ENCODE measurements at regions not wholly inside any gene's neighbourhood (a gene's known extent, or its start where the extent isn't known, plus 50 kb on each side); places are given as distances from the start of the nearest gene placed in this dataset.

GRCh38 chr10:52967806-52968795 is 195.5 kb upstream of the MBL2 start:
- no peak for DNase-seq (ENCODE audit: low spot score)
- no peak overlapping the region for H3K27ac Mint-ChIP-seq
- intact Hi-C loops (cut with micrococcal nuclease): no loop called here
- no peaks in the 10 kb centered on the region for H3K9me3 Mint-ChIP-seq
- no peaks in the 10 kb centered on the region for H3K36me3 Mint-ChIP-seq (ENCODE audit: low read depth)
- no peaks in the 10 kb centered on the region for H3K27me3 Mint-ChIP-seq (ENCODE audit: insufficient read depth)
- no peaks in the 10 kb centered on the region for H3K4me1 Mint-ChIP-seq (ENCODE audit: low read depth)
- H3K4me3 Mint-ChIP-seq: no peak overlapping the region

- no peaks in the 10 kb centered on the region for H3K27me3 Mint-ChIP-seq (ENCODE audit: insufficient read depth)
- no peaks in the 10 kb centered on the region for H3K36me3 Mint-ChIP-seq (ENCODE audit: low read depth)
- intact Hi-C loops (cut with micrococcal nuclease): no loop called here
- no peak overlapping the region for H3K4me3 Mint-ChIP-seq
- no peaks in the 10 kb centered on the region for H3K4me1 Mint-ChIP-seq (ENCODE audit: low read depth)
- H3K9me3 Mint-ChIP-seq: no peaks in the 10 kb centered on the region
- no peak overlapping the region for H3K27ac Mint-ChIP-seq
- DNase-seq (ENCODE audit: low spot score): no peak
Observed at GRCh38 chr10:52966904-52967303, 194.3 kb upstream of the MBL2 start.

GRCh38 chr10:52965938-52966401 is 193.4 kb upstream of the MBL2 start:
- Mint-ChIP-seq H3K27me3 (ENCODE audit: insufficient read depth) (no peaks in the 10 kb centered on the region), H3K27ac (no peak overlapping the region), H3K4me1 (ENCODE audit: low read depth) (no peaks in the 10 kb centered on the region), H3K36me3 (ENCODE audit: low read depth) (no peaks in the 10 kb centered on the region), H3K4me3 (no peak overlapping the region), H3K9me3 (no peaks in the 10 kb centered on the region)
- intact Hi-C loops (cut with micrococcal nuclease): no loop called here
- DNase-seq (ENCODE audit: low spot score): no peak

GRCh38 chr10:52965509-52965908 is 192.9 kb upstream of the MBL2 start:
- Mint-ChIP-seq H3K27ac (no peak overlapping the region), H3K36me3 (ENCODE audit: low read depth) (no peaks in the 10 kb centered on the region), H3K4me3 (no peak overlapping the region), H3K4me1 (ENCODE audit: low read depth) (no peaks in the 10 kb centered on the region), H3K27me3 (ENCODE audit: insufficient read depth) (no peaks in the 10 kb centered on the region), H3K9me3 (no peaks in the 10 kb centered on the region)
- no peak for DNase-seq (ENCODE audit: low spot score)
- intact Hi-C loops (cut with micrococcal nuclease): no loop called here

- intact Hi-C loops (cut with micrococcal nuclease): no loop called here
- no peak overlapping the region for H3K4me3 Mint-ChIP-seq
- H3K36me3 Mint-ChIP-seq (ENCODE audit: low read depth): no peaks in the 10 kb centered on the region
Observed at GRCh38 chr10:52961323-52961722, 188.7 kb upstream of the MBL2 start.

GRCh38 chr10:52959810-52960209 is 187.2 kb upstream of the MBL2 start:
- Mint-ChIP-seq H3K4me1 (ENCODE audit: low read depth) (no peaks in the 10 kb centered on the region), H3K36me3 (ENCODE audit: low read depth) (no peaks in the 10 kb centered on the region), H3K27me3 (ENCODE audit: insufficient read depth) (no peaks in the 10 kb centered on the region), H3K27ac (no peak overlapping the region), H3K9me3 (no peaks in the 10 kb centered on the region), H3K4me3 (no peak overlapping the region)
- DNase-seq (ENCODE audit: low spot score): no peak
- intact Hi-C loops (cut with micrococcal nuclease): no loop called here

More at GRCh38 chr10:52961323-52961722, 188.7 kb upstream of the MBL2 start:
- no peak for DNase-seq (ENCODE audit: low spot score)
- no peak overlapping the region for H3K27ac Mint-ChIP-seq
- H3K9me3 Mint-ChIP-seq: no peaks in the 10 kb centered on the region
- H3K4me1 Mint-ChIP-seq (ENCODE audit: low read depth): no peaks in the 10 kb centered on the region
- no peaks in the 10 kb centered on the region for H3K27me3 Mint-ChIP-seq (ENCODE audit: insufficient read depth)

GRCh38 chr10:52956861-52957260 is 184.3 kb upstream of the MBL2 start:
- no peaks in the 10 kb centered on the region for H3K27me3 Mint-ChIP-seq (ENCODE audit: insufficient read depth)

GRCh38 chr10:52956461-52956860 is 183.9 kb upstream of the MBL2 start:
- H3K4me1 Mint-ChIP-seq (ENCODE audit: low read depth): no peaks in the 10 kb centered on the region
- no peaks in the 10 kb centered on the region for H3K36me3 Mint-ChIP-seq (ENCODE audit: low read depth)
- DNase-seq (ENCODE audit: low spot score): no peak
- H3K9me3 Mint-ChIP-seq: peaks cover 10% of the 10 kb centered on the region
- H3K4me3 Mint-ChIP-seq: no peak overlapping the region
- intact Hi-C loops (cut with micrococcal nuclease): no loop called here
- H3K27ac Mint-ChIP-seq: no peak overlapping the region
- no peaks in the 10 kb centered on the region for H3K27me3 Mint-ChIP-seq (ENCODE audit: insufficient read depth)

More at GRCh38 chr10:52956861-52957260, 184.3 kb upstream of the MBL2 start:
- intact Hi-C loops (cut with micrococcal nuclease): no loop called here
- Mint-ChIP-seq H3K9me3 (peaks cover 10% of the 10 kb centered on the region), H3K27ac (no peak overlapping the region), H3K4me3 (no peak overlapping the region), H3K36me3 (ENCODE audit: low read depth) (no peaks in the 10 kb centered on the region), H3K4me1 (ENCODE audit: low read depth) (no peaks in the 10 kb centered on the region)
- DNase-seq (ENCODE audit: low spot score): no peak

GRCh38 chr10:52955337-52955736 is 182.8 kb upstream of the MBL2 start:
- Mint-ChIP-seq H3K4me3 (no peak overlapping the region), H3K27ac (no peak overlapping the region), H3K36me3 (ENCODE audit: low read depth) (no peaks in the 10 kb centered on the region), H3K4me1 (ENCODE audit: low read depth) (no peaks in the 10 kb centered on the region), H3K27me3 (ENCODE audit: insufficient read depth) (no peaks in the 10 kb centered on the region), H3K9me3 (peaks cover 10% of the 10 kb centered on the region)
- DNase-seq (ENCODE audit: low spot score): no peak
- intact Hi-C loops (cut with micrococcal nuclease): no loop called here

GRCh38 chr10:52954407-52954806 is 181.8 kb upstream of the MBL2 start:
- Mint-ChIP-seq H3K4me1 (ENCODE audit: low read depth) (no peaks in the 10 kb centered on the region), H3K4me3 (no peak overlapping the region), H3K27ac (no peak overlapping the region), H3K36me3 (ENCODE audit: low read depth) (no peaks in the 10 kb centered on the region), H3K27me3 (ENCODE audit: insufficient read depth) (no peaks in the 10 kb centered on the region), H3K9me3 (peaks cover 10% of the 10 kb centered on the region)
- DNase-seq (ENCODE audit: low spot score): no peak
- intact Hi-C loops (cut with micrococcal nuclease): no loop called here

GRCh38 chr10:52952391-52953055 is 179.9 kb upstream of the MBL2 start:
- Mint-ChIP-seq H3K27ac (no peak overlapping the region), H3K9me3 (peaks cover 10% of the 10 kb centered on the region), H3K27me3 (ENCODE audit: insufficient read depth) (no peaks in the 10 kb centered on the region), H3K4me1 (ENCODE audit: low read depth) (no peaks in the 10 kb centered on the region), H3K4me3 (no peak overlapping the region), H3K36me3 (ENCODE audit: low read depth) (no peaks in the 10 kb centered on the region)
- DNase-seq (ENCODE audit: low spot score): no peak
- intact Hi-C loops (cut with micrococcal nuclease): no loop called here

GRCh38 chr10:52951824-52952223 is 179.2 kb upstream of the MBL2 start:
- Mint-ChIP-seq H3K4me1 (ENCODE audit: low read depth) (no peaks in the 10 kb centered on the region), H3K4me3 (no peak overlapping the region), H3K36me3 (ENCODE audit: low read depth) (no peaks in the 10 kb centered on the region), H3K27me3 (ENCODE audit: insufficient read depth) (no peaks in the 10 kb centered on the region), H3K27ac (no peak overlapping the region), H3K9me3 (peaks cover 10% of the 10 kb centered on the region)
- no peak for DNase-seq (ENCODE audit: low spot score)
- intact Hi-C loops (cut with micrococcal nuclease): no loop called here

GRCh38 chr10:52950578-52950977 is 178.0 kb upstream of the MBL2 start:
- Mint-ChIP-seq H3K9me3 (peaks cover 10% of the 10 kb centered on the region), H3K4me1 (ENCODE audit: low read depth) (no peaks in the 10 kb centered on the region), H3K36me3 (ENCODE audit: low read depth) (no peaks in the 10 kb centered on the region), H3K27ac (no peak overlapping the region), H3K4me3 (no peak overlapping the region), H3K27me3 (ENCODE audit: insufficient read depth) (no peaks in the 10 kb centered on the region)
- intact Hi-C loops (cut with micrococcal nuclease): no loop called here
- no peak for DNase-seq (ENCODE audit: low spot score)
